HG02623 (cell line): ENCODE measurements at regions not wholly inside any gene's neighbourhood (a gene's known extent, or its start where the extent isn't known, plus 50 kb on each side); places are given as distances from the start of the nearest gene placed in this dataset.

Source experiments
- ATAC-seq: cut with Tn5 transposase; IDR thresholded peaks from one replicate; pipeline ENCODE4 v1.9.1; 2021; ENCODE audit warnings: moderate library complexity; ENCODE audit not compliant: unreplicated experiment

- ATAC-seq: no peak
Observed at GRCh38 chr3:152185891-152186630, 82.7 kb upstream of the MBNL1 start.

GRCh38 chr3:152190636-152191183 is 78.0 kb upstream of the MBNL1 start:
- ATAC-seq: no peak

DNA sequence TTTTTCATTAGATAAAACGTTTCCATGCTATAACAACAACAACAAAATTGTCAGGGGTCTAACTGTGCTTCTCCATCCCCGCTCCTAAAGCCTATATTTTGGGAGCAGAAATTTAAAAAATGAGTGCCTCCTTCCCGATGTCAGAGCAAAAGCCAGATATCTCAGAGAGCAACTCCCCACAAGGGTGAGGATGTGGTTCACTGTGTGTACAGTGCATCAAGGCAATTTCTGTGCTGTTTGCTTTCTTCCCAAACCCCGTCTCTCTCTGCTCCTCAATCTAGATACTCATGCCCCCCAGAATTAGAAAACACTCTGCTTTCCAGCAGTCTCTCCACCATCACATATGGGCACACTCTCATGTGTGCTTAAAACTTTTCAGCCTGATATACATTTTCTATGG is 76.7 kb upstream of the MBNL1 start:
- ATAC-seq: no peak

GRCh38 chr3:152192936-152193672 is 75.6 kb upstream of the MBNL1 start:
- ATAC-seq: no peak

DNA sequence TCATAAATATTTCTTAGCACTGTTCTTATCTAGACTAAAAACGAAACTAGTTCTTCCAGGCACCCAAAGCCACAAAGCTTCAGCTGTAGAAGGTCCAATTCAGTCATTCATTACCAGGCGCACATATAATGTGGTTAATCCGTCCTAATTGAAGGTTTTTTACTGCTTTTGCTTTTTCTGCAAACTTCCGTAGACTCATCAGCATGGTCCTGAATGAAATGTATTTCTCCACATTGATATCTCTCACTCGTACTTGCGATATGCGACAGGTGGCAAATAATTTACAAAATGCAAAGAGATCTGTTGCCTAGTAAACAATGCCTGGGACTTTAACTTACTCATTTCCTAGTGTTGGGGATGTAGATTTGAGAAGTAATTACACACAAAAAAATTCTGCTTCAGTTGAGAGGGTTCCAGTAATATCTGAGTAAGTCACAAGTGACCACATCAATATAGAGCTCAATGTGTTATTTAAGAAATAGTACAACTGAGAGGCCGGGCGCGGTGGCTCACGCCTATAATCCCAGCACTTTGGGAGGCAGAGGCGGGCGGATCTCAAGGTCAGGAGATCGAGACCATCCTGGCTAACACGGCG is 75.0 kb upstream of the MBNL1 start:
- ATAC-seq: peak; percentile 44

DNA sequence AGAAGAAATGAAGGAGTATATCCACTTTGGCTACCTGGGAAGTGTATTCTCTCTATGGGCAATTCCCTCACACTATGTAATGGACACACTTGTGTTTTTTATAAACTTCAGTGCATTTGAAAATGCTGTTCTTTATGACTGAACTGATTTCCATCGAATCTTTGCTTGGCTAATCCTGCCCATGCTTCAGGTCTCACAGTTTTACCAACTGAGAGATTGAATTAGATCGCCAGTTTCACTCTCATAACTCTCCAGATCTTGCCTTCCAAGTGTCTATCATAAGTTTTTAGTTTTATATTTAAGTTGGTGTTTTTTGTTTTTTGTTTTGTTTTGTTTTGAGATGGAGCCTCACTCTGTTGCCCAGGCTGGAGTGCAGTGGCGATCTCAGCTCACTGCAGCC is 73.5 kb upstream of the MBNL1 start:
- ATAC-seq: no peak

- ATAC-seq: peak; percentile 35
Observed at GRCh38 chr3:152196782-152197181, 71.9 kb upstream of the MBNL1 start.

GRCh38 chr3:152197451-152197850 is 71.3 kb upstream of the MBNL1 start:
- no peak for ATAC-seq

DNA sequence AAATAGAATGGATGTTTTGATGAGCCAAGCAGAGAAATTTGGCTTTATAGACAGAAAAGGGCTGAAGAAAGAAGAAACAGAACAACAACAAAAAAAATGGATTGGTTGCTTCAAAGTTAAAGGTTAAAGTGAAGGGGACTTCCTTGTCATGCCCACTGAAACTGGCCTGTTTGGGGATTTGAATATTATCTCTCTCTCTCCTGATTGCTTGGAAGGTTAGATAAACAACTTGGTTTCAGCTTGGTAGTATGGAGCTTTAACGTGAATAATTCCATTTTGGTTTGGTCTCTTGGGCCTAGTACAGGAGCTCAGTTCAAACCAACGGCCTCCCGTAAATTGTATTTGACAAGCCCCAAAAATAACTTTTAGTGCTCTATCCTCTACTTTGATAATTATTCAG is 70.8 kb upstream of the MBNL1 start:
- ATAC-seq: no peak

- no peak for ATAC-seq
Observed at GRCh38 chr3:152198665-152199064, 70.1 kb upstream of the MBNL1 start.

GRCh38 chr3:152199102-152199840 is 69.5 kb upstream of the MBNL1 start:
- ATAC-seq: no peak

GRCh38 chr3:152200476-152201420 is 68.0 kb upstream of the MBNL1 start:
- ATAC-seq: no peak

DNA sequence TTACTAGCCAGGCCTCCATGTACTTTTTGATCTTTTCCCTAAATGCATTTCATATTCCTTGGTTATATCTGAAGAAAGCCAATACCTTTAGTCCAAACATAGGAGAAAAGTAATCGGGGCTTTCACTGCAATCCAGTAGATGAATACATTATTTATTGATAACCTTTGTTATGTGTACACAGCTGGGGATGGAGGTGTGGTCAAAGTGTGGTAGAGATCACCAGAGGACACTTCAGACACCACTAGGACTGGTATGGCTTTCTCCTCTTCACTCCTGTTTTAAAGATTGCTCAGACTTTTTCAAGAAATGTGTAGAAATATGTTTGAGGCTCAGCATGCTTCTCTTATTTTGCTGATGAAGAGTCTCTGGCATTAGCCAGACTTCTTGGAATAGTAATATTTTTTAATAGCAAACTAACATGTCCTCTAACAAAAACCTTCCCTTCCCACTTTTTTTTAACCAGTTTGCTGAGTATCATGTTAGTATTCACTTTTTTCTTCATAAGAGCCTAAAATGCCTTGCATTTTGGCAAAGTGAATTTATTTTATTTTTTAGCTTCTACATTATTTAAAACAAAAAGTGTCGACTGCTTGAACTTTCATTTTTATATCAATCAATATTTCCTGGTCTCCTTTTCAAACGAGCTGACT is 65.6 kb upstream of the MBNL1 start:
- ATAC-seq: peak; percentile 33

GRCh38 chr3:152203652-152204051 is 65.1 kb upstream of the MBNL1 start:
- ATAC-seq: no peak

DNA sequence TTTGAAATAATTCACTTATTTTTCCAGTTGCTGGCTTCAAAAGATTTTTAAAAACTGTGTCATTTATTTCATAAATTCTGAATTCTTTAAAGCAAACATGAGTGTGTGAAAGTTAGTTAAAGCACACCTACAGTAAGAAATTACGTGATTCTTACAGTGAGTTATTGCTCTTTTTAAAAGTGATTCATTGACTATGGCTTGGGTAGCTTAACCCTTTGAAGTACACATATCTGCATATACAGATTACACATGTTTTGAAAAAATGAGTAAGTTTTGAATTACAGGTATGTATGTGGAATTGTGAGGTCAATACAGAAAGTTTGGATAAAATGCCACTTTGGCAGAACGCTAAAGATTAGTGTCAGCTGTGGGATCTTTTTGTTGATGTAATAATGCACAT is 64.5 kb upstream of the MBNL1 start:
- no peak for ATAC-seq

- ATAC-seq: peak; percentile 39
Observed at GRCh38 chr3:152205097-152205593, 63.6 kb upstream of the MBNL1 start.

- ATAC-seq: no peak
Observed at GRCh38 chr3:152206243-152206760, 62.4 kb upstream of the MBNL1 start.

- no peak for ATAC-seq
Observed at GRCh38 chr3:152208439-152208838, 60.3 kb upstream of the MBNL1 start.

- no peak for ATAC-seq
Observed at GRCh38 chr3:152209060-152209459, 59.7 kb upstream of the MBNL1 start.
